Mammary epithelial cell (primary cell): ENCODE measurements at regions not wholly inside any gene's neighbourhood (a gene's known extent, or its start where the extent isn't known, plus 50 kb on each side); places are given as distances from the start of the nearest gene placed in this dataset.

Experiments used
- CTCF ChIP-seq, 2 donors: IDR thresholded peaks in 1 of 2; conservative IDR thresholded peaks in 1 of 2; 2 replicates each; pipeline ENCODE4 v1.5.1; 2011 to 2012; ENCODE audit warnings: inconsistent platforms in 2 of 2, low read length in 2 of 2, mild to moderate bottlenecking in 2 of 2, control low read depth in 1 of 2, low read depth in 1 of 2; ENCODE audit not compliant: insufficient read depth in 1 of 2; ENCODE audit errors: extremely low read depth in 1 of 2
- EZH2 ChIP-seq: IDR thresholded peaks from 2 replicates; pipeline ENCODE4 v1.6.1; 2012; ENCODE audit warnings: low read length, inconsistent platforms, borderline replicate concordance

- TF ChIP-seq CTCF (conservative IDR thresholded peaks at IDR 0.05 in 1 of 2, IDR thresholded peaks at IDR 0.05 in 1 of 2; ENCODE audit: extremely low read depth in 1 of 2, insufficient read depth in 1 of 2, low read depth in 1 of 2, low read length in 2 of 2) (no peak), EZH2 (no peak)
Measured at GRCh38 chr6:23224540-23224939, 655.2 kb downstream of the HDGFL1 start.
